Endothelial cell of umbilical vein (primary cell): ENCODE measurements at regions not wholly inside any gene's neighbourhood (a gene's known extent, or its start where the extent isn't known, plus 50 kb on each side); places are given as distances from the start of the nearest gene placed in this dataset.

Source experiments
- CTCF ChIP-seq, 2 donors: IDR thresholded peaks; 1 replicate in 1 of 2; 2 replicates in 1 of 2; pipeline ENCODE4 v1.5.1; 2011; ENCODE audit warnings: low read length in 2 of 2, mild to moderate bottlenecking in 2 of 2, moderate library complexity in 2 of 2, control low read depth in 1 of 2, inconsistent platforms in 1 of 2, low read depth in 1 of 2; ENCODE audit not compliant: insufficient read depth in 1 of 2; ENCODE audit errors: extremely low read depth in 1 of 2
- EZH2 ChIP-seq: IDR thresholded peaks from 2 replicates; pipeline ENCODE4 v1.6.1; 2012; ENCODE audit warnings: borderline replicate concordance, low read depth, mild to moderate bottlenecking, moderate library complexity, low read length, inconsistent platforms; ENCODE audit not compliant: severe bottlenecking
- GATA2 ChIP-seq: IDR thresholded peaks from 2 replicates; pipeline ENCODE4 v1.7.0; 2011; ENCODE audit warnings: low read depth, mild to moderate bottlenecking, moderate library complexity, mixed read lengths, low read length; ENCODE audit not compliant: insufficient read length, insufficient read depth
- POLR2A ChIP-seq: IDR thresholded peaks from 2 replicates; pipeline ENCODE4 v1.6.1; 2012; ENCODE audit warnings: low read depth, mild to moderate bottlenecking, control low read depth, low read length
- POLR2AphosphoS5 ChIP-seq: IDR thresholded peaks from 2 replicates; pipeline ENCODE4 v1.6.1; 2012; ENCODE audit warnings: low read depth, mild to moderate bottlenecking, control low read depth, low read length, moderate library complexity; ENCODE audit not compliant: insufficient read depth

- TF ChIP-seq CTCF (IDR thresholded peaks at IDR 0.05; ENCODE audit: extremely low read depth in 1 of 2, insufficient read depth in 1 of 2, low read depth in 1 of 2, low read length in 2 of 2) (no peak), POLR2A (no peak), POLR2AphosphoS5 (no peak), GATA2 (no peak), EZH2 (no peak)
These were observed 267.7 kb upstream of the ACTBL2 start for GRCh38 chr5:57750282-57750681.
